Body of pancreas (tissue), 4 donors: ENCODE measurements at regions not wholly inside any gene's neighbourhood (a gene's known extent, or its start where the extent isn't known, plus 50 kb on each side); places are given as distances from the start of the nearest gene placed in this dataset.

Experiments
- POLR2A ChIP-seq, 3 donors: fragments of 450-650 bp; IDR thresholded peaks; one replicate each; pipeline ENCODE4 v1.6.1; 2016; ENCODE audit warnings: antibody characterized with exemption in 3 of 3, mild to moderate bottlenecking in 2 of 3
- TF ChIP-seq, protein P1 (sequence below), 7 experiments: fragments of 450-650 bp in 4 of 7; fragments of 200-600 bp in 3 of 7; sonication (generic) in 3 of 7; IDR thresholded peaks; one replicate each; pipeline ENCODE4 v1.5.1; 2016 to 2019; ENCODE audit warnings: antibody characterized with exemption in 7 of 7

DNA sequence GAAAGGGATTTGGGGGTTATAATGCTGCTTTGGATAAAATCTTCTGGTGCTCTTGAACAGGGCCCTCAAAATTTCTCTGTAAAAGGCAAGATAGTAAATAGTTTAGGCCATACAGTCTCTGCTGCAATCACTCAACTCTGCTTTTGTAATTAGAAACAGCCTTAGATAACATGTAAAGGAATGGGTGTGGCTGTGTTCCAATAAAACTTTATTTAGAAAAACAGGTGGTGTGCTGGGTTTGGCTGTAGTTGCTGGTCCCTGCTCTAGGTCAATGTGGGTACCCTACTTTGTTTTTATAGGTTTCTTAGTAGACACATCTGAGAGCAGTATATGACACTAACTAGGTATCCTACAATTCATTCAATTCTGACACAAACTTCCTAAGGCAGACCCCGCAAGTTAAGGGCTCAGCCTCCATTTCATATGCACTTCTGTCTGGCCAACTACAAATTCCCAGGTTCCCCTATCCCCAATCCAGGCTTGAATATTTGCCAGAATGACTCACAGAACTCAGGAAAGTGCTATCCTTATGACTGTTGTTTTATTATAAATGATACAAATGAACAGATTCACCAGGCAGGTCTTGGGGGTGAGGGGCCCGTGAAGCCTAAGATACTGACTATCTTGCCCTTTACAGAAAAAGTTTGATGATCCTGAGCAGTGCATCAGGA, 349.9 kb downstream of the RPS24 start:
- no peak for TF ChIP-seq POLR2A (IDR thresholded peaks at IDR 0.05)
- TF ChIP-seq, protein P1, sequence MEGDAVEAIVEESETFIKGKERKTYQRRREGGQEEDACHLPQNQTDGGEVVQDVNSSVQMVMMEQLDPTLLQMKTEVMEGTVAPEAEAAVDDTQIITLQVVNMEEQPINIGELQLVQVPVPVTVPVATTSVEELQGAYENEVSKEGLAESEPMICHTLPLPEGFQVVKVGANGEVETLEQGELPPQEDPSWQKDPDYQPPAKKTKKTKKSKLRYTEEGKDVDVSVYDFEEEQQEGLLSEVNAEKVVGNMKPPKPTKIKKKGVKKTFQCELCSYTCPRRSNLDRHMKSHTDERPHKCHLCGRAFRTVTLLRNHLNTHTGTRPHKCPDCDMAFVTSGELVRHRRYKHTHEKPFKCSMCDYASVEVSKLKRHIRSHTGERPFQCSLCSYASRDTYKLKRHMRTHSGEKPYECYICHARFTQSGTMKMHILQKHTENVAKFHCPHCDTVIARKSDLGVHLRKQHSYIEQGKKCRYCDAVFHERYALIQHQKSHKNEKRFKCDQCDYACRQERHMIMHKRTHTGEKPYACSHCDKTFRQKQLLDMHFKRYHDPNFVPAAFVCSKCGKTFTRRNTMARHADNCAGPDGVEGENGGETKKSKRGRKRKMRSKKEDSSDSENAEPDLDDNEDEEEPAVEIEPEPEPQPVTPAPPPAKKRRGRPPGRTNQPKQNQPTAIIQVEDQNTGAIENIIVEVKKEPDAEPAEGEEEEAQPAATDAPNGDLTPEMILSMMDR (IDR thresholded peaks at IDR 0.05) = no peak
